C4-2B (cell line): ENCODE measurements at regions not wholly inside any gene's neighbourhood (a gene's known extent, or its start where the extent isn't known, plus 50 kb on each side); places are given as distances from the start of the nearest gene placed in this dataset.

ENCODE experiments used
- ZFX ChIP-seq: fragments of 450-650 bp; IDR thresholded peaks from 2 replicates; pipeline ENCODE4 v1.6.1; 2017
- TF ChIP-seq, protein P1 (sequence below): fragments of 450-650 bp; conservative IDR thresholded peaks from 2 replicates; pipeline ENCODE4 v1.5.1; 2017; ENCODE audit warnings: mild to moderate bottlenecking

DNA sequence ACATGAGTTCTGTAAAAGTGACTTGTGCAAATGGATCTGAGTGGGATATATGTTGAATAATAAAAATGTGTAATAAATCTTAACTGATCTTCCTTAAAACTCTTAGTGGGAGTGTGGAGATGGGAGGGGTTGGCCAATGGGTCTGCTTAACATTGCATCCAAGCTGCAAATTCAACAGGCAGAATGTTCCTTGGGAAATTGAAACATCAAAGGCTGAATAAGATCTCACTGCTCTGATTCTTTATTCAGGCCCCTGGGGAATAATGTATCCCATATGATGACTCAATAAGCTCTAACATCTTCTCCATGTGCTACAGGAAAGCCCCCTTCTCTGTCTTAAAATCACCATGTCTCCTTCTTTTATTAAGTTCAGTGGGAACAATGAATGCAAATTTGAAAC is 373.2 kb upstream of the PODXL start:
- TF ChIP-seq, protein P1, sequence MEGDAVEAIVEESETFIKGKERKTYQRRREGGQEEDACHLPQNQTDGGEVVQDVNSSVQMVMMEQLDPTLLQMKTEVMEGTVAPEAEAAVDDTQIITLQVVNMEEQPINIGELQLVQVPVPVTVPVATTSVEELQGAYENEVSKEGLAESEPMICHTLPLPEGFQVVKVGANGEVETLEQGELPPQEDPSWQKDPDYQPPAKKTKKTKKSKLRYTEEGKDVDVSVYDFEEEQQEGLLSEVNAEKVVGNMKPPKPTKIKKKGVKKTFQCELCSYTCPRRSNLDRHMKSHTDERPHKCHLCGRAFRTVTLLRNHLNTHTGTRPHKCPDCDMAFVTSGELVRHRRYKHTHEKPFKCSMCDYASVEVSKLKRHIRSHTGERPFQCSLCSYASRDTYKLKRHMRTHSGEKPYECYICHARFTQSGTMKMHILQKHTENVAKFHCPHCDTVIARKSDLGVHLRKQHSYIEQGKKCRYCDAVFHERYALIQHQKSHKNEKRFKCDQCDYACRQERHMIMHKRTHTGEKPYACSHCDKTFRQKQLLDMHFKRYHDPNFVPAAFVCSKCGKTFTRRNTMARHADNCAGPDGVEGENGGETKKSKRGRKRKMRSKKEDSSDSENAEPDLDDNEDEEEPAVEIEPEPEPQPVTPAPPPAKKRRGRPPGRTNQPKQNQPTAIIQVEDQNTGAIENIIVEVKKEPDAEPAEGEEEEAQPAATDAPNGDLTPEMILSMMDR, result no peak
- no peak for TF ChIP-seq ZFX
